Lung (tissue), 11 donors: ENCODE measurements at regions not wholly inside any gene's neighbourhood (a gene's known extent, or its start where the extent isn't known, plus 50 kb on each side); places are given as distances from the start of the nearest gene placed in this dataset.

Experiments used
- ATAC-seq: fragments of 200-7000 bp; cut with Tn5 transposase; one replicate; pipeline ENCODE4 v1.9.1; 2020; ENCODE audit warnings: moderate number of reproducible peaks; ENCODE audit not compliant: insufficient read depth, low FRiP score
- DNase-seq, 3 donors: peaks; one replicate each; pipeline ENCODE4 v3.0.0-alpha.2; 2013 to 2017
- H3K27ac ChIP-seq, 2 donors: one replicate each; pipeline ENCODE4 v1.5.1; 2013; ENCODE audit warnings: mild to moderate bottlenecking in 2 of 2, moderate library complexity in 2 of 2, control low read depth in 1 of 2, inconsistent platforms in 1 of 2, low read depth in 1 of 2, low read length in 1 of 2
- H3K27me3 ChIP-seq, 3 donors: one replicate each; pipeline ENCODE4 v1.5.1; 2013; ENCODE audit warnings: low read length in 2 of 3; ENCODE audit not compliant: control insufficient read depth in 3 of 3, insufficient read depth in 3 of 3
- H3K36me3 ChIP-seq, 4 donors: one replicate each; pipeline ENCODE4 v1.5.1; 2013; ENCODE audit warnings: low read length in 4 of 4, mild to moderate bottlenecking in 1 of 4, moderate library complexity in 1 of 4; ENCODE audit not compliant: control insufficient read depth in 4 of 4, insufficient read depth in 4 of 4
- H3K4me1 ChIP-seq, 5 donors: one replicate each; pipeline ENCODE4 v1.5.1; 2013; ENCODE audit warnings: low read length in 5 of 5, mild to moderate bottlenecking in 2 of 5, moderate library complexity in 1 of 5; ENCODE audit not compliant: control insufficient read depth in 5 of 5, insufficient read depth in 5 of 5
- H3K4me3 ChIP-seq: one replicate; pipeline ENCODE4 v1.5.1; 2013; ENCODE audit warnings: mild to moderate bottlenecking, control low read depth, moderate library complexity
- H3K9ac ChIP-seq, 2 donors: one replicate each; pipeline ENCODE4 v1.5.1; 2013; ENCODE audit warnings: low read length in 2 of 2, control low read depth in 1 of 2; ENCODE audit not compliant: insufficient read depth in 1 of 2
- H3K9me3 ChIP-seq, 4 donors: one replicate each; pipeline ENCODE4 v1.5.1; 2013; ENCODE audit warnings: low read length in 3 of 4, mild to moderate bottlenecking in 1 of 4, moderate library complexity in 1 of 4; ENCODE audit not compliant: control insufficient read depth in 4 of 4, insufficient read depth in 3 of 4
- CTCF ChIP-seq: IDR thresholded peaks from 2 replicates; pipeline ENCODE4 v1.5.1; 2012; ENCODE audit warnings: mild to moderate bottlenecking; ENCODE audit errors: control extremely low read depth, extremely low read depth
- WGBS, 2 donors: extraction: QIAGEN DNeasy Blood & Tissue Kit; methylation state at CpG; one replicate each; pipeline ENCODE4 v1.1.7; 2013; 5-methylcytosine and 5-hydroxymethylcytosine counted together
- donor health status: control.
- donor health status: control.
- donor health status: Bipolar disorder and iron deficiency.
- donor health status: healthy.
- donor health status: DM: yes; HTN: yes; CAD: no.

- Histone ChIP-seq H3K9me3 (no peaks in the 10 kb centered on the region), H3K27ac (no peak overlapping the region), H3K4me1 (no peaks in the 10 kb centered on the region), H3K27me3 (no peaks in the 10 kb centered on the region), H3K9ac (no peak overlapping the region), H3K36me3 (no peaks in the 10 kb centered on the region), H3K4me3 (no peak overlapping the region)
- no peak for ATAC-seq
- DNase-seq, result no peak
- no peak for TF ChIP-seq CTCF
- WGBS, 2 donors, result 84 to 91% methylated on average over 2 of the region's 2 CpGs
Observed at GRCh38 chr15:93585012-93585411, 496.0 kb upstream of the RGMA start.

DNA sequence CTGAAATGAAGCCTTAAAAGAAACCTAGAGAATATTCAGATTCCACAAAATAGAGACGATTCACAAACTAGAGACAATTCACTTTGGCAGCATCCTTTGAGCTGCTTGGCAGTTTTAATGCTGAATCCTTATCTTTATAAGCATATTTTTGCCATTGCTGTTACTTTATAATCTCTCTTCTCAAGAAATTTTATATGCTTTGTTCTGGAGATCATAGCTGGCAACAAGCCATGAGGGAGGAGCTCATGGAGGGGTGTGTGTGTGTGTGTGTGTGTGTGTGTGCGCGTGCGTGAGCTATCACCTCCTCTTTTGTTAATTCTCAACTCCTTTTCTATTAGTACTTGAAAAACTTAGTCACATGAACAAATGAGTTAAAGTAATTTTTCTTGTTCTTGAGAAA is 495.0 kb upstream of the RGMA start:
- DNase-seq (peak; percentile 35 to 44 (median 40)), ATAC-seq (no peak)
- Histone ChIP-seq H3K36me3 (no peaks in the 10 kb centered on the region), H3K9me3 (no peaks in the 10 kb centered on the region), H3K27ac (no peak overlapping the region), H3K4me1 (no peaks in the 10 kb centered on the region), H3K4me3 (no peak overlapping the region), H3K27me3 (no peaks in the 10 kb centered on the region), H3K9ac (no peak overlapping the region)
- no peak for TF ChIP-seq CTCF
- 71 to 86% methylated on average over 4 of the region's 4 CpGs for WGBS, 2 donors

DNA sequence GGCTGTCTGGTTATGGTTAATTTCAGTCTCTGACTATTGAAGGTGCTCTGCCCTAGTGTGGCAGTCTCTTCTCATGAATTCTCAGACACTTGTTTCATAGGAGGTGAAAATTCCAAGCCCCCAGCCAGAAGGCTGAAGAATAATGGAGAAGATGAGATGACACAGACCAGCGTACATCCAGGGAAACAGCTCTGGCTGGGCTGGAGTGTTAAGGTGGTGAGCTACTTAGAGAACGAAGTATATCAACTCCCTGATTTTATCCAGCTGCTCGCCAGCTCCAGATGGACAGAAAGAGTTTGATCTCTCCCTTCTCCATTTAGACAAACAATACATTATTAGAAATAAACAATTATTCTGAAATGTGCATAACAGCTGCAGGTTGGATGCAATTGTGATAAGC is 494.5 kb upstream of the RGMA start:
- Histone ChIP-seq H3K9me3 (no peaks in the 10 kb centered on the region), H3K4me1 (no peaks in the 10 kb centered on the region), H3K27me3 (no peaks in the 10 kb centered on the region), H3K9ac (no peak overlapping the region), H3K36me3 (no peaks in the 10 kb centered on the region), H3K4me3 (no peak overlapping the region), H3K27ac (no peak overlapping the region)
- WGBS, 2 donors, result 68 to 69% methylated on average over 3 of the region's 3 CpGs
- no peak for TF ChIP-seq CTCF
- ATAC-seq, result no peak
- no peak for DNase-seq

DNA sequence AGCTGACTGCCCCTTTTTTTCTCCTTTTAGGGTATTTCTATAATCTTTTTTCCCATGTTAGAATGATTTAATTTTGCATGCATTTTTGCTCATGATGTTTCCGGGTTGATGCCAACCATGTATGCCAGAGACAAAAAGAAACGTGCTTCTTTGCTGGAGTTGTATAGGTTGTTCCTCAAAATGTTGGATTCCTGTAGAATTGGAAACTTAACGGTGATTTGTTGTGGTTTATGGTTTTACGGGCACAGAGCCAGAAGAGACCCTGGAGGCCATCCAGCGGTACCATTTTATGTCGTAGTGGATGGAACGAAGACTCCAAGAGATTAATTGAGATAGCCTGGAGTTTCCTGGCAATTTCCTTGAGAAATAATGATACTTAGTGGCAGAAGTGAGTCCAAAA is 481.5 kb upstream of the RGMA start:
- H3K4me3 ChIP-seq, result no peak overlapping the region
- DNase-seq (no peak), ATAC-seq (no peak)
- H3K4me1 ChIP-seq, result no peaks in the 10 kb centered on the region
- no peaks in the 10 kb centered on the region for H3K36me3 ChIP-seq
- WGBS, 2 donors, result 79 to 81% methylated on average over 7 of the region's 7 CpGs
- H3K9me3 ChIP-seq, result no peaks in the 10 kb centered on the region
- H3K27ac ChIP-seq, result no peak overlapping the region
- no peaks in the 10 kb centered on the region for H3K27me3 ChIP-seq
- TF ChIP-seq CTCF, result no peak
- no peak overlapping the region for H3K9ac ChIP-seq
